MM.1S (cell line): ENCODE measurements at regions not wholly inside any gene's neighbourhood (a gene's known extent, or its start where the extent isn't known, plus 50 kb on each side); places are given as distances from the start of the nearest gene placed in this dataset.
A peak's percentile ranks its signal among the peaks of the same experiment; 100 is the strongest.

Source experiments
- DNase-seq: peaks from one replicate; pipeline ENCODE4 v3.0.0-alpha.2; 2015
- H2AFZ ChIP-seq: fragments of 300-600 bp; sonication (generic); 2 replicates; pipeline ENCODE4 v1.6.0; 2016; ENCODE audit warnings: antibody characterized with exemption, low read length
- H3F3A ChIP-seq: fragments of 300-600 bp; sonication (generic); 2 replicates; pipeline ENCODE4 v1.6.1; 2016; ENCODE audit warnings: mild to moderate bottlenecking, antibody characterized with exemption, low read length, moderate library complexity, mixed read lengths; ENCODE audit not compliant: insufficient read depth
- H3K27ac ChIP-seq: fragments of 300-600 bp; sonication (generic); 2 replicates; pipeline ENCODE4 v1.5.1; 2016; ENCODE audit warnings: mild to moderate bottlenecking, low read length
- H3K27me3 ChIP-seq: fragments of 300-600 bp; sonication (generic); replicated peaks from 2 replicates; pipeline ENCODE4 v1.6.0; 2016; ENCODE audit warnings: low read length; ENCODE audit not compliant: insufficient read depth
- H3K36me3 ChIP-seq: fragments of 300-600 bp; sonication (generic); replicated peaks from 2 replicates; pipeline ENCODE4 v1.6.1; 2016; ENCODE audit warnings: mild to moderate bottlenecking, low read length, mixed read lengths; ENCODE audit not compliant: insufficient read depth
- H3K4me1 ChIP-seq: fragments of 300-600 bp; sonication (generic); 2 replicates; pipeline ENCODE4 v1.6.1; 2016; ENCODE audit warnings: low read length, mixed read lengths
- H3K4me2 ChIP-seq: fragments of 300-600 bp; sonication (generic); 2 replicates; pipeline ENCODE4 v1.6.0; 2016; ENCODE audit warnings: low read depth, low read length
- H3K4me3 ChIP-seq: fragments of 300-600 bp; sonication (generic); 2 replicates; pipeline ENCODE4 v1.5.1; 2016; ENCODE audit warnings: low read length, mixed read lengths
- H3K79me2 ChIP-seq: fragments of 300-600 bp; sonication (generic); 2 replicates; pipeline ENCODE4 v1.6.1; 2016; ENCODE audit warnings: mixed run types, low read length, mixed read lengths
- H3K9ac ChIP-seq: fragments of 300-600 bp; sonication (generic); 2 replicates; pipeline ENCODE4 v1.6.1; 2016; ENCODE audit warnings: low read length, mixed read lengths
- H3K9me2 ChIP-seq: fragments of 300-600 bp; sonication (generic); replicated peaks from 2 replicates; pipeline ENCODE4 v1.6.1; 2016; ENCODE audit warnings: mild to moderate bottlenecking, low read length, mixed read lengths; ENCODE audit not compliant: insufficient read depth
- H3K9me3 ChIP-seq: fragments of 300-600 bp; sonication (generic); replicated peaks from 2 replicates; pipeline ENCODE4 v1.6.1; 2016; ENCODE audit warnings: mild to moderate bottlenecking, low read length, mixed read lengths; ENCODE audit not compliant: insufficient read depth
- H4K20me1 ChIP-seq: fragments of 300-600 bp; sonication (generic); 2 replicates; pipeline ENCODE4 v1.6.1; 2016; ENCODE audit warnings: mild to moderate bottlenecking, low read length, moderate library complexity, mixed read lengths; ENCODE audit not compliant: insufficient read depth
- CTCF ChIP-seq: fragments of 300-600 bp; sonication (generic); IDR thresholded peaks from 2 replicates; pipeline ENCODE4 v1.5.1; 2016; ENCODE audit warnings: antibody characterized with exemption, low read length, mixed read lengths
- EZH2 ChIP-seq: fragments of 300-600 bp; sonication (generic); optimal IDR thresholded peaks from 2 replicates; pipeline ENCODE3; 2017; ENCODE audit warnings: low read depth, mild to moderate bottlenecking, antibody characterized with exemption, low read length, mixed read lengths
- EZH2phosphoT487 ChIP-seq: fragments of 300-600 bp; sonication (generic); IDR thresholded peaks from 2 replicates; pipeline ENCODE4 v1.6.1; 2018; ENCODE audit warnings: antibody characterized with exemption, low read length

DNA sequence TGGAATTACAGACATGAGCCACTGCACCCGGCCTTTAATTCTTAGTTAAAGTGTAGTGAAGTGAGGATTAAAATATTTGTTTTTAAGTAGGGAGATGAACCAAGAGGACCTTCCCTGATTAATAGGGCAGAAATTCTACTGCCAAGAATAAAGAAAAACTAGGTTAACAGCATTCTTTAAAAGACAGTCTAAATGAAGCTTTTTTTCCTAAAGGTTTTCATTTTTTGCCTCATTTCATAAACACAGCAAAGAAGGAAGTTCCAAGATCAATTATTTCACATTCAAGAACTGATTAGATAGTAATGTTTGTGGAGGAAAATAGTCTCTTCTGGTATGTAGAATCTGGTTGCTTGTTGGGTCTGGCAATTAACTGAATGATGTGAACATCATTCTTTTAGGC lies 112.1 kb upstream of the ARSJ start:
- Histone ChIP-seq H3K4me1 (no peaks in the 10 kb centered on the region), H2AFZ (no peak overlapping the region), H3F3A (no peaks in the 10 kb centered on the region), H3K4me2 (no peak overlapping the region), H3K27me3 (no peaks in the 10 kb centered on the region), H4K20me1 (no peaks in the 10 kb centered on the region), H3K4me3 (no peak overlapping the region), H3K27ac (no peak overlapping the region), H3K36me3 (no peaks in the 10 kb centered on the region), H3K9me3 (no peaks in the 10 kb centered on the region), H3K9ac (no peak overlapping the region), H3K9me2 (no peaks in the 10 kb centered on the region), H3K79me2 (no peaks in the 10 kb centered on the region)
- DNase-seq = no peak
- TF ChIP-seq CTCF (no peak), EZH2phosphoT487 (no peak), EZH2 (no peak)

DNA sequence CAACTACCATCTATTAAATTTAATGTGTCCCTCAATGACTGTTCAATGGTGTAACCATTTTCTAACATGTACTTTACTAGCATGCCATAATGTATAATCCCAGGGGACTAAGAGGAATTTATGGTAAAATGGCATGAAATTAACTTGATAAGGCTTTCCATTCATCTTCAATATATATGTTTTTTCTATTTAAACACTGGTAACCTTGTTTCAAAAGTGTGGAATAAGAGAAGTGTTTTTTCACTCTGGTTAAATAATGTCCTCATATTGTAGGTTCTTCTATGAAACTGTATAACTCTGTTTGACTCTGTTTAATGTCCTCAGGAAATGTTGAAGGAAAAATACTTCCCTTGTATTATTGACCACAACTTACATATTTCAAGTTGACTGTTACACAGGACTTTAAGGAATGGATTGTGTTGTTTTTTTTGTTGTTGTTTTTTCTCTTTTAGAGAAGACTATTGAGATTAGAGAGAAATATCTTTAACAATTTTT lies 113.8 kb upstream of the ARSJ start:
- Histone ChIP-seq H3K27me3 (no peaks in the 10 kb centered on the region), H3K4me2 (no peak overlapping the region), H2AFZ (no peak overlapping the region), H3K4me1 (no peaks in the 10 kb centered on the region), H3K9me3 (no peaks in the 10 kb centered on the region), H3K9ac (no peak overlapping the region), H3K79me2 (no peaks in the 10 kb centered on the region), H3F3A (no peaks in the 10 kb centered on the region), H3K36me3 (no peaks in the 10 kb centered on the region), H3K4me3 (no peak overlapping the region), H4K20me1 (no peaks in the 10 kb centered on the region), H3K27ac (no peak overlapping the region), H3K9me2 (no peaks in the 10 kb centered on the region)
- TF ChIP-seq CTCF (no peak), EZH2 (no peak), EZH2phosphoT487 (no peak)
- no peak for DNase-seq

DNA sequence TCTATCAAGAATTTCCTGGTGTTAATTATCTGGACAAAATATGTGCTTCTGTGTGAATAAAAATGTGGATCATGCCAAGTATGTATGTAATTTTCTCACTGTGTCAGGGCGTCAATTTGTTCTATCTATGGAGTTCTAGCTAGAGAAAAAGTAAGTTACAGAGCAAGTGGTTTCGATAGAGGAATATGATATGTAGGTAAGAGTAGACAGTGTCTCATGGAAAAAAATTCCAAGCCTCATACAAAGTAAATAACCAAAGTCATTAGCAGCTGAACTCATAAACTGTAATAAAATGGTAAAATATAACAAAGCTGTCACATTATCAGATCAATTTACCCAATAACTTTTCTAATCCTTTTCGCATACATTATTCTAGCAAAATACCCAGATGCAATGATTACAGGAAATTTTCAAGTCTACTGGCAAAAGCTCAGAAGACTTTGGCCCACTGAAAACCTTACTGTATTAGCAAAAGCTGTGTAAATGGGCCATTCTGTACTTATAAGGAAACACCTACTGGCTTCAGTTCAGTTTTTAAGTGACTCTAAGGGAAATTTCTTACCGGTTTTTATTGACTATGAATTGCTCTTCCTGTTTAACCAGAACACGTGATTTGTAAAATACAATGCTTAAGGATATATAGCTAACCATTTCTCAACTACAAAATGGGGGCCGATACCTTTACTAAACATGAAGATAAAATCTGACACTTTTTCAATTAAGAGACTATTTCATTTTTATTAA lies 121.0 kb upstream of the ARSJ start:
- Histone ChIP-seq H3F3A (no peaks in the 10 kb centered on the region), H3K36me3 (no peaks in the 10 kb centered on the region), H3K27me3 (no peaks in the 10 kb centered on the region), H3K9ac (no peak overlapping the region), H3K27ac (no peak overlapping the region), H3K4me1 (no peaks in the 10 kb centered on the region), H3K79me2 (no peaks in the 10 kb centered on the region), H3K9me3 (no peaks in the 10 kb centered on the region), H2AFZ (no peak overlapping the region), H4K20me1 (no peaks in the 10 kb centered on the region), H3K9me2 (no peaks in the 10 kb centered on the region), H3K4me3 (no peak overlapping the region), H3K4me2 (no peak overlapping the region)
- DNase-seq = no peak
- TF ChIP-seq EZH2phosphoT487 = no peak

DNA sequence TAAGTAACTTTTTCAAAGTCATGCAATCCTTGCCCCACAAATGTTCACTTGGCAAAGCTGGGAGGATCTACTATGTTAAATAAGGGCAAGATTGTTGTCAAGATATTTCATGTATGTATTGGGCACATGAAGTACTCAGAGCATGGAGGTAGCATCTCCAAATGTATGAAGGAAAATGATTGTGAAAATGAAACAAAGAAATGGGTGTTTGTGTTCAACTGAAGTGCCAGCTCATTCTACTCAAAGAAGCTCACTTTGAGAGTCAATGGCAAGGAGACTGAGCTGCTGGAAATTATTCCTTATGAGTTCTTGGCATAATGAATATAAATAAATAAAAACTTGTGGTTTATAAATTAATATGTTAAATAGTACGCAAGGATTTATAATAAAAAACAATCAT lies 124.5 kb upstream of the ARSJ start:
- no peak overlapping the region for H2AFZ ChIP-seq
- no peak overlapping the region for H3K27ac ChIP-seq
- TF ChIP-seq EZH2 = no peak
- no peak for TF ChIP-seq EZH2phosphoT487
- TF ChIP-seq CTCF = no peak
- no peak overlapping the region for H3K4me3 ChIP-seq
- no peaks in the 10 kb centered on the region for H3K9me2 ChIP-seq
- H3K36me3 ChIP-seq = no peaks in the 10 kb centered on the region
- 0 out of 2 replicates have a peak overlapping the region, but pooled peaks have one; percentile 2 for H3K4me2 ChIP-seq
- H3K9me3 ChIP-seq = no peaks in the 10 kb centered on the region
- H3F3A ChIP-seq = no peaks in the 10 kb centered on the region
- DNase-seq = peak; percentile 38
- no peaks in the 10 kb centered on the region for H4K20me1 ChIP-seq
- no peak overlapping the region for H3K9ac ChIP-seq
- H3K27me3 ChIP-seq = no peaks in the 10 kb centered on the region
- H3K79me2 ChIP-seq = no peaks in the 10 kb centered on the region
- peaks cover 1% of the 10 kb centered on the region for H3K4me1 ChIP-seq
